GM21717 (cell line): ENCODE measurements at regions not wholly inside any gene's neighbourhood (a gene's known extent, or its start where the extent isn't known, plus 50 kb on each side); places are given as distances from the start of the nearest gene placed in this dataset.

Experiments used
- ATAC-seq: cut with Tn5 transposase; IDR thresholded peaks from one replicate; pipeline ENCODE4 v1.9.1; 2021; ENCODE audit warnings: mild to moderate bottlenecking, moderate library complexity; ENCODE audit not compliant: unreplicated experiment

DNA sequence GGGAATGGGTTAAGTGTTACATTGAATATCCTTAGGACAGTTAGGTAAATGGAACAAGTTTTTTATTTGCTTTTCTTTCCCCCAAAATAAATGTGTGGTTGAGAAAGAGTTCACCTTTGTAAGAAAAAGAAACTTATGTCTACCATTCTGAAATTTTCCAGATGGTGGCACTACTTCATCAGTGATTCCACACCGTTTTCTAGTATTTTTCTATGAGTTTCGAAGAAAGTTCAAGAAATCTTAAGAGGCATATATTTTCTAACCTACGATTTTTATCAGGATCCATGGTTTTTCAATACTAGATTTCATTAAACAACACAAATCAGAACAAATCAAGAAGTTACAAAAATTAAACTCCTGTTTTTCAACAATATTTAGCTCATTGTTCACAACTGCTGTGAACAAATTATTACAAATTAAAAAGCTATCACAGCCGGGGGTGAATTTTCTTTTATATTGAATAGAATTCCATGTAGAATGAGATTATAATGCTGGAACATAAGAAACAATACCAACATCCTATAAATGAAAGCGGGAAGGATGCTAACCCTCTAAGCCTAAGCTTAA, 163.1 kb upstream of the NPVF start:
- no peak for ATAC-seq

DNA sequence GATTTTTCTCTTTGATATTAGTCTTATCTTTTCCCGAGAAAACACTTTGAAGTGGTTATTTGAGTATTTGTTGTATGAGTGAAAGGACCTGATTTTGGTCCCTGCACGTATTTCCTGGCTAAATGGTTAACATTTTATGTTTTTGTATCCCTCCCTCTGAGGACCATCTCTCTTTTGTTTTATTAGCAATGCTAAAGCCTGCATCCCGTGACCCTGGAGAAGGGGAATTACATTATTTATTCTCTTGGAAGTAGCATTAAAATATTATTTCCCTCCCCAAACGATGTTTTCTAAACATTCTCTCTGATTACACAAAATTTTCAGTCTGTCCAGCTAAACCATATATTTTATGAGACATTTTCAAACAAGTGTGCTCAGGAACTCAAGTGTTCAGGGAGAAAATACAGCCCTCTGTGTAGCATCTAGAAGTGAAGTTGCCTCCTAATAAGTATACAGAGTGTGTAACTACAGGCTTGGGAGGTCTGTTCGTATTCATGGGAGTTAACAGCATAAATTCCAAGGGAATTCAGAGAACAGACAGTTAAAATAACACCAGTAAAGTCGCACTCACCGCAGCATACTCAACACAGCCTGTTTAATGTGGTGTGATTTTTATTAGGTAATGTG, 163.8 kb upstream of the NPVF start:
- no peak for ATAC-seq

DNA sequence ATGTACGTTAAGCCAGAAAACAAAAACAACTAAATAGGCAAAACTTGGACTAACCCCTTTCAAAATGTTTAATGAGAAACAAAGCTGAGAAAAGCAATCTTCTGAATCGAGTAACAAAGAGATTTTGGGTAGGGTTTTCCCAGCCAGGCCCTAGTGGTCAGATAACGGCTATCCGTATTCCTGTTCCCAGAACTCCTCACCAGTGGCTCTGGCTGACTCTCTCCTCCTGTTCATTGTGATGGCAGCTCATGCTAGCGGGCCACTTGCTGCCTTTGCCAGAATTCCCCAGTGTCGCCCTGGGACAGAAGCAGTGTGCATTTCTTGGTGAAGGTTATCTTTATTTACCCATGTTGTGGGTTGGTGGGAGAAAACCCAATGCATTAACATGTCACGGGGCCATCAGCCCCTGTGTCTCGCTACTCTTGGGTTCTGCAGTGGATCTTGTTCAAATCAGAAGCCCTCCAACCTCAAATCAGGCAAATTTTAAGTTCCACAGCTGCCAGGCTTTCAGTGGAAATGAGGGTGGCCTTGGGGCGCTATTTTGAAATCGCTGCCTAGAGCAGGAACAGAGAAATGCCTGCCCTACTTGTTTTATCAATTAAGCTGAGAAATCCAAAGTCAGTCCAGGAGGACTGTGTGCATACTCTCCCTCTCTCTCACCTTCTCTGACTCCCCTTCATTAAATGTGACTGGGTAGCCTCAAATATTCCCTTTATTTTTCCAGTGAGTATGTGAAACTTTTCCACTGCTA, 164.5 kb upstream of the NPVF start:
- ATAC-seq: no peak

DNA sequence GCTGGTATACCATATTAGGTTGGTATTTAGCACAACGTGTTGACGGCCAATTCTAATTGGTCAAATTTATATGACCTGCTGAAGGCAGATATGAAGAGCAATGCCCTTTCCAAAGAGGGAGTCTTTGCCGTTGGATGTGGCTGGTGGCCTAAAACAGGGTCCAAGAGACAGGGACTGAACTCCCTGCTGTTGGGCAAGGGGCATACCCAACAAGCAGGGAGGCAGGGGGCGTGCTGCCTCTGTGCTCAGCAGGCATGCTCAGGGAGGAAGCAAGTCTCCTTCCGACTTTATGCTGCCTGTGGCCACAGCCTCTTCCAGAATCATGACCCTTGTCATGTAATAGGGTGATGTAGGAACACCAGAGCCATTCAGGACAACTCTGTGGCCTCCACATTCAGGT, 167.7 kb upstream of the NPVF start:
- ATAC-seq: no peak

DNA sequence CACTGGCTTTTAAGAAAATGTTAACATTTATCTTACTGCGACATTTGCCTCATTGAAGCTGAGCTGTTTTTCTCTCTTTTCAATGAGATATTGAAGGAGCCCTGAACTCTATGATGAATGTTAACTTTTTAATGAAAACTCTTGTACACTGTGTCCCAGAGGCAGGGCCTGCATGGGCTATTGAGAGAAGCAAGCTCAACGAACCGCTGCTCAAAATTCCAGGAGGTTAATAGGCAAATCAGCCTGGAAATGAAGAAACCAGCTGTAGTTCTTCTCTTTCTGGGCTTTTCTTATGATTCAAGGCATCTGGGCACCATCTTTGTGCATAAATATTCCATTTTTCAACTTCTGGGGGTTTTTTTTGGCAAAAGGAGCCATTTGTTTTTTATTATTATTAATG, 168.4 kb upstream of the NPVF start:
- no peak for ATAC-seq

DNA sequence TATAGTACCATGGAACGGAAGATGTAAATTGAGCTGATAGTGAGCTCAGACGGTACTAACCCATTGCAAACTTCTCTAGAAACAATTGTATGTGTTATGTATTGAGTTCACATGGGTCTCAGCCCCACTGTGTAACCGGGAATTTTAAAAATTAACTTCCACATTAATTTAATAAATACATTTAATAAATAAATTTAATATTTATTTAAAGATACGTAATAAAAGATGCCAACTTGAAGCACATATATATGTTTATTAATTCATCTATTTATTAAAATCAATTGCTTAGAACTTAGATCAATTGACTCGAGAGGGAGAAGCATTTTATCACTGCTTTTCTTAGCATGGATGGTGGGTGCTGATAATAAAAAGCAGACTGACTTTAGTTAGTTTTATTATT, 170.1 kb upstream of the NPVF start:
- ATAC-seq: no peak

DNA sequence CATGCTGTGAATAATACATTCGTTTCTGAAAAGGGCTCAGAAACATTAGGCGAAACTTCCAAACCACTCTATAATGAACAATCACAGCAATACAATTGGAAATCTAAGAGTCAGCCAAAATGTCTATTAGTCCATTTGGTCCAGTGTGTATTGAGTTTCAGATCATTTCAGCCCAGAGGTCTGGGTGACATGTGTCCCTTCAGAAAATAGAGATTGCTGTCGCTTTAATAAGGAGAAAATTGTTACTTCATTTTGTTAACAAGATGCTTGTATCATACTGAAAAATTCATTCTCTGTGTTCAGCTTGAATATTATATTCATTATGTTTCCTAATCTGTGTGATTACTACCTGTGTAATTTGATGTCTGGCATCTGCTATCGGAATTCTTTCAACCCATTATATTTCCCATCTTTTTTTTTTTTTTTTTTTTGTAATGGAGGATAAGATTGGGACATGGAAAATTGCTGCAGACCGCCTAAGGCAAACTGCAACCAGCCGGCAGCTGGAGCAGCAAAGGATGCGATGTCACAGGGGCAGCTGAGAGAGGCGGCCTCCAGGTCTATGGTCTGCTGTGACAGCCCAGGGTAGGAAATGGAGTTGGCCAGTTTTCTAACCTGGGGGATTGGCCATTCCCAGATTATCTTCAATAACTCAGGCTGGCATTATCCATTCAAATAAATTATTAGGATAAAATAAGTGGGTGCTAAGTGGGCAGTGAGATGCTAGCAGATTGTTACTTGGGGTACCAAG, 170.9 kb upstream of the NPVF start:
- no peak for ATAC-seq

DNA sequence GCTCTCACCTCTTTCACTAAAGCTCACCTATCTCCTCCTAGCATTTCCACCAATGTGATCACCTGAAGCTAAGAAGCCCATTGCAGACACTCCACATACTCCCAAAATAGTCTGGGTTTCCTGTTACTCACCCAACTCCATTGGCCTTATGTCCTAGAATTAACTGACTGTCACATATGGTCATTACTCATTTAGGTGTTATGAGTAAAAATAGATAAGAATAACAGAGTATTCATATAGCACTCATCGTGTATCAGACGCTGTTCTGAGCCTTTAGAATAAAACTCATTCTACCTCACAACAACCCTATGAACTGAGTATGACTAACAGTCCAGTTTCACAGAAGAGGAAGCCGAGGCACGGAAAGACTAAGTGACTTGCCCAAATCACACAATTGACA, 174.2 kb upstream of the NPVF start:
- ATAC-seq: no peak

DNA sequence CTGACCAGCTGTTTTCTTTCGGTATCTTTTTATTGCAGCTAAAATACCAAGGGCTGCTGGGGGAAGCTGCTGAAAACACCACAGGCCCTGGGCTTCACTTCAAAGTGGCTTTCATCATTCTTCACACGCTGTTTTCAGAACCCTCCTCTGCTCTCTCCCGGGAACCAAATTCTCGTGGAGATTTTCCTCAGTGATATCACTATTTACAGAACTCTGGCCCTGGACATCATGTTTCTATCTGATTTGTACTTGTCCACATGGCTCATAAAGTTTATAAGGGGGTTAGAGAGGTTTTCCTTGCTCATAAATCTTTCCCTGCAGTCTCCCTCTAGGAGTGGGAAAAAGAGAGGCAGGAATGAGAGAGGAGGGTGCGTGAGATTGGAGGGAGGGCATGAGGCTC, 177.4 kb upstream of the NPVF start:
- no peak for ATAC-seq

DNA sequence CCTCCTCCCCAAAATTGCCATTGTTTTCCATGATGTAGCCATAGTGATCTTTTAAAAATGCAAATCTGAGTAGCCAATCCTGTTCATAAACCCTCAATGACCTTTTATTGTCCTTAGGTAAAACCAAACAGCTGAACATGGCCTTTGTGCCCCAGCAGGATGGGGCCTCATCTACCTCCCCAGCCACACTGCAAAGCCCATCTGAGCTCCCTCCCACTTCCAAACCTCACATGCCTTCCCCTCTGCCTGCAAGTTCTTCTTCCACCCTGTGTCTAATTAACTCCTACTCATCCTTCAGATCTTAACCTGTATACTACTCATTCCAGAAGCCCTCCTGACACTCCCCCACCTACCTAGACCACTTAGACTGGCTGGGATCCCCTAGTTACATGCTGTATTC, 178.8 kb upstream of the NPVF start:
- ATAC-seq: no peak

DNA sequence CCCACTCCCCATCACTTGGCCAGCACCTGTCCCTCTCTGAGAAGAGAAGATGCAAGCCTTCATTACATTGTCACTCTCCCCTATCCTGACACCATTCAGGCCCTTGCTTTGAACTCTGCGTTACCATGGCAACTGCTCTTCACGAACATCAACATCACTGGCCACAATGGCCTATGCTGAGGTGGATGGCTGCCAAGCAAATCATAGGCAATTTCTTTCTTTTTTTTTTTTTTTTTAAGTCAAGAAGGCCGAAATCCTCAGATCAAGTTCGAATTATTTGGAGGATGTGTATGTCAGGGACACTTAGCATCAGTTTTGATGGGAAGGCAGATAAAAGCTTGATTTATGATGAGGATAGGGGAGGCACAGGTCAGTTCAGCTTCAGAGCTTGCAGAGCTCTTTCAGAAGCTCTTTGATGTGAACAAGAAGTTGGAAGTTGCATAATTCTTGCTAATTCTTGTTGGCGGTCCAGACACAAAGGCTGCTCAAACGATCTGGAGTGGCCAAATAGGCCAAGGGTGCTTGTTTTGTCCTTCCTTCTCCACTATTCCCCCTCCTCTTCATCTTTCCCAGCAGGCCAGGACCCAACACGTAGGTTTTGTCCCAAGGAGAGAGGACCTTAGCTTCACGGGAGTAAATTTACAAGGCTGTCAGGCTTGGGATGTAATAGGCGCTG, 179.9 kb upstream of the NPVF start:
- ATAC-seq: no peak

DNA sequence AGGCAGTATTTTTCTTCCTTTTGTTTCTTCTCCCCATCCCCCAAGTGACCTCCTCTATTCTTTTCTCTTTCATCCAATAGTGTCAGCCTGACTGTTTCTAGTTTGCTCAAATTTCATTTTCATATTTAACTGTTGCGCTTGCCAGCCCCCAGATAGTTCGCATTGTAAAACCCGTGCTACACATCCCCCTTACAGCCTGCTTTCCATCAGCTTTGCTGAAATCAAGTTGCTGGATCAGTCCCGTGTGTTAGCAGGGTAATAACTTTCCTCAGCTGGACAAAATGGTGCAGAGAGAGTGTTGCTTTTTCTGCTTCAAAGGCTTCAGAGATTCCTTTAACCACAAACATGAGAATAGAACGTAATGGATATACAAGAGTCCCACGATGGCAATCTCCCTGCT, 180.6 kb upstream of the NPVF start:
- ATAC-seq: no peak

DNA sequence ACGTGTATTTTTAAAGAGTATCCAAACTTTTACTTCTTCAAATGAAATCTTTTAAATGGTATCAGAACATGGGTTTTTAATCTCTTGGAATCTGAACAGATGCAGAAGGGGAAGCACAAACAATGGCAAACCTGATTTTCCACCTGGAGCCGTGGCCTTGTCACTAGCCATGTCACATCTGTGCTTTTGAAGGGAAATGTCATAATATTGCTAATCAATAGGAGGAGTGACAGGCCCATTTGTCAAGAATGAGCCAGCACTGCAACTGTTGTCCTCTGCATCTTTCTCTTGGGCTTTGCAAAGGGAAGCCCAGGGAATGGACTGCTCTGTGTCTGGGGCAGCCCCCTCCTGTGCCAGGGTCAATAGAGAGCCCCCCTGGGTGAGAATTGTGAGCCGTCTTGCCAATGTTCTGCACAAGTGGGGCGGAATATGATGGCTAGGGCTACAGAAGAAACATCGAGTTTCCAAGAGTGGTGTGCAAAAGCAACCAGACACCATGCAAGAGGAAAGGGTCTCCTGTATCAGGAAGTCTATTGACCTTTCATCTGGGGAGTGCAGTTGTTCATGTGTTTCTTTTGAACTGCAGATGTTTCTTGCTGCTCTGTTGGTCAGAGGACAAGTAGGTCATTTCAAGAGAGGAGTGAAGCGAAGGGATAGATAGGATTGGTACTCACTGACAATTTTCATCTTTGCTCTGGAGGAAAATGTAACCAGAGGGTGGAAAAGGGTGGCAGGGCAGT, 181.8 kb upstream of the NPVF start:
- ATAC-seq: no peak

DNA sequence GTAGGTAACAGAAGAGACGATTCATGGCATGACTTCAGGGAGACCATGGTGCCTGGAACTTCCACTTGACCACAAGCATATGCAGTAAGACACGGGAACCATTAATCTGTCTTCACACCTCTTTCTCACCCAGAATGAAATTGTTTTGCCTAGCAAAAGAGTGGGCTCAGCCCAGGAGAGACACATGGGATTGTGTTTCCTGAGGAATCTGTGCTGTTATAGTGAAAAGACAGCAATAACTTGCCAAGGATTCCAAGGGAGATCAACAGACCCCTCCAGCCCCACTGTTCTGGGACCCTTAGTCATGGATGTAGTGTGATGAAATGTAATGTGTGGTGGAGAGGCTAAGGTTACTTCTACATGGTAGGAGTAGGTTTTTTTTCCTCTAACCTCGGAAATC, 192.5 kb upstream of the NPVF start:
- ATAC-seq: no peak

DNA sequence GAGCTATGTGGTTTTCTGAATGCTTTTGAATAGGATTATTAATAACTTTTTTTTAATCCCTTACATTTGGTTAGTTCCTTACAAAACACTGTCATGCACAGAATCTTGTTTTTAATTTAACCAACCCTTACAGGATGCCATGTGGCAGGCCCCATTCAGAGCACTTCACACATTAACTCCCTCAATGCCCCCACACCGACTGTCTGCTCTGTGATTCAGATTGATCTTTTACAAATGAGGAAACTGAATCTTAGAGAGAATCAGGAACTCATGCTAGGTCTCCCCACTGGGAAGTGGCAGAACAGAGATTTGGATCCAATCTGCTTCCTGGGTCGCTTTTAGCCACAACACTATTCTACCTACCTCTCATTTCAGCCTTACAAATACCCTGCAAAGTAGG, 195.8 kb upstream of the NPVF start:
- no peak for ATAC-seq

DNA sequence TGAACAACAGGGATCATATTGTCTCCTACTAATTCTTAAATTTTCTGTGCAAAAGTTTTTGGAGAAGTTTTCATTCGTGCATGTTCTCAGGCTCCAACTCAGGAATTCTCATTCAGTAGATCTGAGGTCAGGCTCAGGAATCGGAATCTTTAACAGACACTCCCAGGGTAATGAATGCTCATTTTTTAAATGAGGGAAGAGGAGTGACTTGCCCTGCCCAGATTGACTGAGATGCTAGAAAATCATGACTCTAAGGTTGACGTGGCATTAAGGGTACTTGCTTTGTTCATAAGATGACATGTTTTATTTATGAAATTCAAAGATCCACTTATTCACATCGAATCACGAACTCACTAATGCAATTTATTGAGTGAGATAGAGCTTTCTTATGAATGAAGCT, 196.6 kb upstream of the NPVF start:
- no peak for ATAC-seq

DNA sequence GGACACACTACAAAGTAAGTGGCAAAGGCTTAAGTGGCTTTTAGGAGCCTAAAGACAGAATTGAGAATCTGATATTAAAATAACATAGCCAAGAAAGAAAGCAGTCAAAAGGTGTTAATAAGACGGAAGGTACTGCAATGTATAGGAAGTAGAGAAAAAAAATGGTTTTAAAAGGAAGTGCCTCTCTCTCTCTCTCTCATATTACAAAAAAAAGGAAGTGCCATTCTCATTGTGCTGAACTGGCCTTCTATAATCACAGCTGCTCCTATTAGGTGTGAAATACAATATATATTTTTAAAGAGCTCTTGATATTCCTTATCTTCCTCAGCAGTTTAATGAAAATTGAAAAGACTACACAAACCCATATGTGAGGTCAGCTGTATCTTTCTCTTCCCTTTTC, 199.4 kb upstream of the NPVF start:
- no peak for ATAC-seq

DNA sequence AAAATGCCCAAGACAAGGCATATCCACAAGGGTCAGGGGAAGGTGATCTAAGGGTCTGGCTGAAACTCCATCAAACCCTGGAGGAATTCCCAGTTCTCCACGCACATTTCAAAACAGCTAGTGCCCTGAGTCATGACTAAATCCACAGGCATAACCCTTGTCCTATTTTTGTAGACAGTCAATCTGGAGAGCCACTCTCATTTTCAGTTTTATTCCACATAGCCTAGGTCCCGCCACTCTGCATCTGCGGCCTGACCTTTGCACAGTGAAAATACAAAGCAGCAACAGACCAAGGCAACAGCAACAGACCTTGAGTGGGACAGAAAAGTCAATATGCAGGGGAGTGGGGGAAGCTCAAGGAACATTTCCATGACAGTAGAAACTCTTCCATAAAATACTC, 201.4 kb upstream of the NPVF start:
- no peak for ATAC-seq

DNA sequence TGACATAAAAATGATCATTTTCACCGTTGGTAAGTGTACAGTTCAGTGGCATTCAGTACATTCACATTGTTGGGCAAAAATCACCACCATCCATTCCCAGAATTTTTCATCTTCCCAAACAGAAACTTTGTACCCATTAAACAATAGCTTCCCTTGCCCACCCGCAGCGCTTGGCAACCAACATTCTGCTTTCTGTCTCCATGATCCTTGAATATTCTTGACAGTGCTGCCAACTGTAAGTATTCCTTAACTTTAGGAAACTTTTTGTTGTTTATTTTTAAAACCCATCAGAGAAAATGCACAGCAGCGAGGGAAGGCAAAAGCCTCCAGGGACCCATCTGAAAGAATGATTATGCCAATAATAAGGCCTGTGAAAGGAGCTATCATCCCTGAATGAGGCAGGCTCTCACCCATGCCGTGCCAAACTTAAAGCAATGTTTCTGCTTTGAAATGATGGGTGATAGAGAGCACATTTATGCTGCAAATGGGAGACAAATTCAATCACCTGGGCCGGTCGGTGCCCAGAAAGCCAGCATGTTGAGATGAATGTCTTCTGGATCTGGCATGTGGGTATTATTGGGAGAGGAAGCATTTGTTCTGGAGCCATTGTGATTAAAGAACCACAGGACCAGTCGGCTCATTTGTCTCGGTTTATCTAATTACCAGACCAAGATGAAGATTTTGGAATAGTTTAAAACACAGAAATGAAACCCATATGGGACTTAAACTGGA, 202.1 kb upstream of the NPVF start:
- no peak for ATAC-seq

DNA sequence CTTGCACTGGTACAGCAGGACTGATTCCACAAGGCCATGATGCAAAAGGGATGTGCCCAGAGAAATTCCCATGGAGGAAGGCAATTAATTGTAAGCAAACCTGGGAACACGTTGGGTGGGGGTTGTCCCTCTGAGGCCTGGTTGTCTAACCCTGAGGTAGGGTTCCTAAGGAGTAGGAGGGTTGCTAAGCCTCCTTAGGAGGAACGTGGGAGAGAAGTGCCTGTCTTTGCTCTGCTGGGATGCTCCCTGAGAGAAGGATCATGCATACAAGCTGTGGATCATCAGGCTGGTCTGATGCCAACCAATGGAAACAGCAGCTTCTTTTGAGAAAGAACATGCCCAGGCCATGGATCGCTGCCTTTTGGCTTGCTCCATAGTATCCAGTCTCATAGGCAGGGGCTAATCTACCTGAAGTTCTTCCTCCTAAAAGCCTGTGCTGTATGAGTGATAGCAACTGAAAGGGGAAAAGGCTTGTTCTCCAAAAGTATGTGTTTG, 203.7 kb upstream of the NPVF start:
- no peak for ATAC-seq
